Activated gamma-delta T cell treated with anti-CD3 and anti-CD28 coated beads, Interleukin-2, amount 50 U/mL, for 16 hours (primary cell): ENCODE measurements at regions not wholly inside any gene's neighbourhood (a gene's known extent, or its start where the extent isn't known, plus 50 kb on each side); places are given as distances from the start of the nearest gene placed in this dataset.
"Not testable (repeated sequence)": the region's sequence is repeated elsewhere in the genome, so short reads cannot be mapped to it uniquely, and the experiment has no call there.

ENCODE experiments used
- DNase-seq: peaks from one replicate; pipeline ENCODE4 v3.0.0-alpha.2; 2020; ENCODE audit warnings: low read depth

DNA sequence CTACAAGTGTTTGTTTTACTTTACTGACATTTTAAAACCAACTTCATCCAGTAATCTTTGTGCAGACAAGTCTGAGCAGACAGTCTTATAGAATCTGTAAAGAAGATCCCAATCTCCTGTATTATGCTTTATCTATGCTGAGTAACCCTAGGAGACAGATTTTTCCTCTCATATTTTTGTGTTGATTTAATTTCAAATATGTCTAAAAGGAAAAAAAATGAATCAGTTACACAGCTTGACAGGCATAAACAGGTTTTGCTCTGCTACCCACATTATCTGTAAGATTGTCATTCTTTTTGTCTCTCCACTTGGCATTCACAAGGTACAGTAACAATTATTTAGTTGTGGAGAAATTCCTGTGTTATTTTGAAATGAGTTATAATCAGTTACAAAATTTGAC lies 415.0 kb downstream of the NYAP2 start:
- DNase-seq, result no peak

DNA sequence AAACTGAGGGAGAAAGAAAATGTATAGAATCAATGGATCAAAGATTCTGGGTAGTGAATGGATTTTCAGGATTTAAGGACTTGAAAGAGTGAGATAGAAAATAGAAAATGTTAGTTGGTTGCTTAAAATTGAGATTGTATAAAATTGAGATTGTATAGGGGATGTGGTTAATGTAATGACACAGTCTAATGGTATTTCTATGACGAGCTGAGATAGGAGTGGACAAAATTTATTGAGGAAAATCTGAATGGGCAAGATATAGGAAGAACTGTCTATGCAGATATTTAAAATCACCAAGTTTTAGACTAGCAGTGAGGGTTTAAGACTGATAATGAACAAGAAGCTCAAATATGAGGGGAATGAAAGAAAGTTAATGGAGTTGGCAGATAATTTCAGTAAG lies 406.6 kb downstream of the NYAP2 start:
- no peak for DNase-seq

DNA sequence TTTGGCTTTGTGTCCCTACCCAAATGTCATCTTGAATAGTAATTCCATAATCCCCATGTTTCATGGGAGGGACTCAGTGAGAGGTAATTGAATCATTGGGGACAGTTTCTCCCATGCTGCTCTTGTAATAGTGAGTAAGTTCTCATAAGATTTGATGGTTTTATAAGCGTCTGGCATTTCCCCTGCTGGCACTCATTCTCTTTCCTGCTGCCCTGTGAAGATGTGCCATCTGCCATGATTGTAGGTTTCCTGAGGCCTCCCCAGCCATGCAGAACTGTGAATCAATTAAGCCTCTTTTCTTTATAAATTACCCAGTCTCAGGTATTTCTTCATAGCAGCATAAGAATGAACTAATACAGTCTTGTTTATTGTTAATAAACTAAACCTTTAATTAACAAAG lies 402.6 kb downstream of the NYAP2 start:
- DNase-seq, result not testable (repeated sequence)

DNA sequence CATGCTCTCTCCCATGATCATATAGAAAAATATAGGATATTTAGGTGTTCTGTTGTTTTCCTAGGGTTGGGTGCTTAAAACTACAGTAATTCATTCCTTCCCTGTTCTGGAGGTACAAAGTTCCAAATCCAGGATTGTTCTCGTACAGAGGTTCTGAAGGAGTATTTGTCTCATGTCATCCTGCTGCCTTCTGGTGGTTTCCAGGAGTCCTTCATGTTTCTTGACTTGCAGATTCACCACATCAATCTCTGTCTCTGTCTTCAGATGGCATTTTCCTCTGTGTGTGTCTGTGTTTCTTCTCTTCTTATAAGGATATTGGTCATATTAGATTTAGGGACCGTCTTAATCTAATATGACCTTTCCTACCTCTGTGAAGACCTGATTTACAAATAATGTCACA lies 397.9 kb downstream of the NYAP2 start:
- no peak for DNase-seq

DNA sequence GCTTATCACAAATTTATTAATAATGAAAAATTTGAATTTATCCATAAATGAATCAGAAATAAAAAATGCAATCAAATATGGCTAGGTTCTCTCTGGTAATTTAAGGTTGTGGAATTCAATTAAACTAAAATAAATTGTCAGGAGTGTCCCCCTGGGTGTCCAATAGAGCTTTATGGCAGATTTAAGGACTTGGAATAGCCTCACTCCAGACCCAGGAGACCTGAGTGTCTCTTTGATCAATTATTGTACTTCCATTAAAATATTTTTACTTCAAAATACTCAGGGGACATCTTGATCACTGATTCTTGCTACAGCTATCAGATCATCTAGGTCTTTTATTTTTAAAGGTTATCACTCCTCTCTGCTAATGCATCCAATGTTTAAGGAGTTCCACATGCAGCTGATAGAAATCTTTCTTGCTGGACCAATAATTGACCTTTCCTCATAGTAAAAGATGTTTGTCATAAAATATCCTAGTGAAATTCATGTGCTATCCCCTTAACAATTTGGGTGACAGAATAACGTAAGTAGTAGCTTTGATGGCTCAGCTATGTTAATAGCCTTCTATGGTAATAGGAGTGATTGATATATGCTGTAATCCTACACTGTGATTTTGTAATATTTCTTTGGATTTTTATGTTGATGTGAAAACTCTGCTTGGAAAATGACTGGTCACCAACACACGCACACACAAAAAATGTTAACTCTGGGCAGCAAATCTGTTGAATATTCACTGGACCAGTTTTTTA lies 395.3 kb downstream of the NYAP2 start:
- no peak for DNase-seq

DNA sequence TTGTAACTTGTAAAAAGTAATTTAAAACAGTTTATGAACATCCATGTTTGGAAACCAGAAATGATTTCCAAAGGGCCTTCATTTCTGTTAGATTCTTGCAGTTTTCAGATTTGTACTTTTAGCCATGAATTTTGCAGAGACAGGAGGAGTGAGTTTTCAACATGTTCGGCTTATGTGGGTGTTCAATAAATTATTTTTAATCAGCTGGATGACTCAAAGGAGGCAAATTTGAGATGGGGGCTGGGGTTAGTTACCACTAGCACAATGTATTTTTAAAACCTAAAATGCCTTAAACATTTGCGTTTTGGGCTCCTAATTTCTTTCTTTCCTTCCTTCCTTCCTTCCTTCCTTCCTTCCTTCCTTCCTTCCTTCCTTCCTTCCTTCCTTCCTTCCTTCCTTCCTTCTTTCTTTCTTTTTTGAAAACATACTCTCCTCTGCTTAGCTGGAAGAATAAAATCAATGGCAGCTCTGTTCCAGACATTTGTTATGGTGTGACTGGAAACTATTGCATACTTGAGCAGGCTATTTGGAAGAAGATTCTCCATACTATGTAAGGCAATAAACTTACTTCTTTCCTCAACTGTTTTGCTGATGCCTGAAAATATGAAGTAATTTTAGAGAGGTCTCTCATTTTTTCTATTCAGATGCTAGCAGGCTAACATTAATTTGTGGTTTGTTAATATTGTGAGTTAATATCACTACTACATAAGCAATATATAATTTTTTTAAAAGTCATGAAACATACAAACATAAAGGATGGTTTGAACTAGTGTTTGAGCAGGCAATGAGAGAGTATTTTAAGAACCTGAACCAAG lies 394.4 kb downstream of the NYAP2 start:
- no peak for DNase-seq

DNA sequence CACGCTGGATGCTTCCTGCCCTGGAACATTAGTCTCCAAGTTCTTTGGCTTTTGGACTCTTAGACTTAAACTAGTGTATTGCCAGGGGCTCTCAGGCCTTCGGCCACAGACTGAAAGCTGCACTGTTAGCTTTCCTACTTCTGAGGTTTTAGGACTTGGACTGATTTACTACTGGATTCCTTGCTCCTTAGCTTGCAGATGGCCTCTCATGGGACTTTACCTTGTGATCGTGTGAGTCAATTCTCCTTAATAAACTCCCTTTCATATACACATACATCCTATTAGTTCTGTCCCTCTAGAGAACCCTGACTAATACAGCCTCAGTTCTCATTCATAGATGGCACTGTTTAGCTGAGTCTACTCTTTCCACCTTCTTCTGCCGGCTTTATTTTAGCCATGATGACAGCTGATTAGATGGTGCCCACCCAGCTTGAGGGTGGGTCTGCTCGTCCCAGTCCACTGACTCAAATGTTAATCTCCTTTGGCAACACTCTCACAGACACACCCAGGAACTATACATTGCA lies 389.1 kb downstream of the NYAP2 start:
- no peak for DNase-seq

DNA sequence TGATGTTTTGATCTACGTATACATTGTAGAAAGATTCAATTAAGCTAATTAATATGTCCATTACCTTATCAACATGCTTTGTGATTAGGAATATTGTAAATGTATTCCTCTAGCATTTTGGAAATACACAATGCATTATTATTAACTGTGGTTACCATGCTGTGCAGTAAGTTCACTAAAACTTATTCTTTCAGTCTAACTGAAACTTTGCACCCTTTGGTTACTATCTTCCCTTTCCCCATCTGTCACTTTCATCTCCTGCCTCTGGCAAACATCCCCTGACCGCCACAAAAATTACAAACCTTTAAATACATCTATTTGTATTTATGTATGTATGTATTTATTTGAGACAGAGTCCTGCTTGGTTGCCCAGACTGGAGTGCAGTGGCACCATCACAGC lies 388.0 kb downstream of the NYAP2 start:
- no peak for DNase-seq

DNA sequence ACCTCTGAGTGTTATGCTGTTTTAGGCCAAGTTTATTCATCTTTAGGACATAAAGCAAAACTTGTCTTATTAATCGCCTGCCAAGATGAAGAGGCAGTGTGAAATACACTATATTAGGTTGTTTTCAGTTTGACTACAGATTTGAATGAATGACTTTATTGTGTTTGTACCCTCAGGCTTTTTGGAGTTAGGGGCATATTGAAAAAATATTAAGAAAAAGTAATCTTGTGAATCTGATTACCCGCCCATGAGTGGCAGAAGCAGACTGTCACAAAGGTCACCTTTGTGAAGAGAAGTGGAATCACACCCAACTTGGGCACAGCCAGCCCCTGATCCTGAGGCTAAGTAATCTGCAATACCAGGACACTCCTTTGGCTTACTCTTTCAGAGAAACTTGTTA lies 382.5 kb downstream of the NYAP2 start:
- no peak for DNase-seq

DNA sequence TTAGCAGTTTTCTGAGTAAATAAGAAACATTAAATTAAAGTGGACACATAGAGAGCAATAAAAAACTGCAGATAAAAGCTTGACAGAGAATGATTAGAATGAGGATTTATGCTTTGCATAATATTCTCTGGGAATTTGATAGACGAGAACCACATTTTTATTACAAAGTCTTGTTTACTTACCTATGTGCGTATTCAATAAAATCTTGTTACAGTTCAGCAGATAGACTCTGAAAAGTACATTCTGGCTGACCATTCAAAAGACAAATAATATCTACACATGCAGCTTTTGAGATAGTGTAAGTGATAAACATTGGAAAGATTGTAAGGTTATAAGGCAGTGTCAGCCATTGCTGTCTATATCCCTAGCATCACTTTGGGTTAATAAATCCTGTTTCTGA lies 381.6 kb downstream of the NYAP2 start:
- DNase-seq, result no peak

DNA sequence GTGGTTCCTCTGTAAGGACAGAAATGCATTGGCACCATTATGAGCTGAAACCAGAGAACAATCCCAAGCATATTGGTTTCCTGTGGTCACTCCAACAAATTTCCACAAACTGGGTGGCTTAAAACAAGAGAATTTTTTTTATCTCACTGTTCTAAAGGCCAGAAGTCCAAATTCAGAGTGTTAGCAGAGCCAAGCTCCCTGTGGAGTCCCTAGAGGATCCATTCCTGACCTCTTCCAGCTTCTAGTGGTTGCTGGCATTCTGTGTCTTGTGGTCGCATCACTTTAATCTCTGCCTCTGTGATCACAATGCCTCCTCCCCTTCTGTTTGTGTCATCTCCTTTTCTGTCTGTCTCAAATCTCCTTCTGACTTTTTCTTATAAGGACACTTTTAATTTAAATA lies 380.3 kb downstream of the NYAP2 start:
- no peak for DNase-seq

DNA sequence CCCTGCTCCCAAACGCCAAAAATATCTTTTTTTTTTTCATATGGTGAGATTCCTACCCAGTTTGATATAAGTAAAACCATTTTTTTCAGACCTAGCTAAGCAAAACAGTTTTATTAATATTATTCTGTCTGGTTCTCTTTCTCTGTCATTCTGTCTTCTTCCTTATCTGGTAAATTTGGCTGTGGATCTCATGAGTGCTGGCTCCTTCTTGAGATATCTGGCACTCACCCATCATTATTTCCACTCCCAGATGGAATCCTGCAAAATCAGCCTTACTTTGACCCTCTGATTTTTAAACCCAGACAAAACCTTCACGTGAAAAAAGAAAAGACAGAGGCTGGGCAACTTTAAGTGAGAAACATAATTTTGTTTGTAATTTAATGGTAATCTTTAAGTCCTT lies 373.6 kb downstream of the NYAP2 start:
- no peak for DNase-seq

DNA sequence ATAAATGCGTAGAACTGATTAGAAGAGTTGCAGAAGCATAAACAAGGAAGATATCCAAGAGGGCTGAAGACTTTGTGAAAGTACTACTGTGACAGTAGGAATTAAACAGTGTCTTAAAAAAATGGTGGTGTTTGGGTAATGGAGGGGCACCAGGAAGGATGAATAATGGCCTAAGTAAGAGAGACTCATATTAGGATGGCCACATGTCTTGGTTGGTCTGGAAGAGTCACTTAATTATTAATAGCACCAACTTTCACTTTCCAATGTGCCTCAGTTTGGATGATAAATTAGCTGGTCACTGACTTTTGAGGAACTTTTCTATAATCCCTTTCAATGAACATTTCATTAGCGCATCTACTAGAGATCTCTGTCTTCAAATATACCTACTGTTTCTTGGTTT lies 372.2 kb downstream of the NYAP2 start:
- no peak for DNase-seq

DNA sequence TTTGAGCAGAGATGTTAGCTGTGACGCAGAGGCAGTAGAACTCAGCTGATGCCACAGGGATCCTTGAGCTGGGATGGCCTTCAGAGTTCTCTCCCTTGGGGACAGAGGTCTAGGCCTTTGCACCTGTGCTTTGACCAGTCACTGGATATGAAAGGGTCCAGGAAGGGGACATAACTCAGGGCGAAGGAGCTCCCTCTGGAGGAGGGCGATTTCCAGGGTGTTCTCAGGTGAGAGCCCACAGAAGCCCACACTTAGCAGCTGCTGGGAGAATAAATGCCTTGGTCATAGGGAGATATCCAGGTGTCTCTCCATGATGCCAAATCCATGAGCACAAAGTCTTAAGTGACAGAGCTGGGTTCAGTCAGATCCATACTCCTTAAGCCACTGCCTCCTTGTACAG lies 369.2 kb downstream of the NYAP2 start:
- no peak for DNase-seq

DNA sequence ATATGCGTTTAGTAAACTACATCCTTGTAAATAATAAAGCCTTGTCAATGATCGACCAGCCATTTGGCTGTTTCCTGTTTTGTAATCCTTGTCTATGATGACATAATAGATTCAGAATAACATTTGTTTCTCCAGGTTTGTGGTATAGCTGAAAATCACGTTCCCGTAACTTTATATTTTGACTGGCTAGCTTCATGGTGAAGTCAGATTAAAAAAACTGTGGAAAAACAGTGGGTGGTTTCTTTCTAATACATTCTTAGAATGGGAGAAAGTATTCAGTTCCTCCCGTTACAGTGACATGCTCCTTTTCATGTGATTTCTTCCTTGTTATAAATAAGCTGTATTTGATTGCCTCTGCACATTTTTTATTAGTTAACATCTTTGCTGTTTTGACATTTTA lies 366.9 kb downstream of the NYAP2 start:
- no peak for DNase-seq

DNA sequence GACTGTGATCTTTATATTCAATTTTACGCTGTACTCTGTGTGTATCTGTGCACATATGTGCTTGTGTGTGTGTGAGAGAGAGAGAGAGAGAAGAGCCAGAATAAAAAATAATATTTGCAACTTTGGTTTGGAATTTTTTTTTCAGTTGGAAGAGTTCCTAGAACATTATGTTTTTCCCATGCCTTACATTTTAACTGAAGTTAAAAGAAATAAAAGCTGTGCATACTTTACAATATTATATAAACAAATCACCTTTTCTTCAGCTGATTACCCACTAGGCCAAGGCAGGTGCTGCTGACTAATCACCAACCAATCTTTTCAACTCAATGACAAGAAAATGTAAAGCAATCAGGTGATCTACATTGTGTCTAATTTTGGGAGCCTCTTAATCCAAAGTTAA lies 366.3 kb downstream of the NYAP2 start:
- DNase-seq, result no peak

DNA sequence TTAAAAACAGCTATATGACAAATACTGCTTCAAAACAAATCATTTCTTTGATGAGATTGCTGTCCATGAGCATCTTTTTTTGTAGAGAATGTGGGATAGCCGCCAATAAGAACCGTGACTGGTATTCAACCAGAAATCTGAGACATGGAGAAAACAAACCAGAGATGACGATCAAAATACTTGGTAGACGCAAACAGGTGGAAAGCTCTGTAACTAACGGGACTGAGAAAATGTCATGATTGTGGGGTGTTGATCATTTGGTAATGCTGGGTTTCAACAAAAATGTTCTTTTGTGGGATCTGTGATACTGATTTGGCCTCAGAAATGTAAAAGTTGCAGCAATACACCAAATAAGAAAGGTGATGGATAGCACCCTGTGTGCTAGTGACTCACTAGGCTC lies 364.8 kb downstream of the NYAP2 start:
- no peak for DNase-seq

DNA sequence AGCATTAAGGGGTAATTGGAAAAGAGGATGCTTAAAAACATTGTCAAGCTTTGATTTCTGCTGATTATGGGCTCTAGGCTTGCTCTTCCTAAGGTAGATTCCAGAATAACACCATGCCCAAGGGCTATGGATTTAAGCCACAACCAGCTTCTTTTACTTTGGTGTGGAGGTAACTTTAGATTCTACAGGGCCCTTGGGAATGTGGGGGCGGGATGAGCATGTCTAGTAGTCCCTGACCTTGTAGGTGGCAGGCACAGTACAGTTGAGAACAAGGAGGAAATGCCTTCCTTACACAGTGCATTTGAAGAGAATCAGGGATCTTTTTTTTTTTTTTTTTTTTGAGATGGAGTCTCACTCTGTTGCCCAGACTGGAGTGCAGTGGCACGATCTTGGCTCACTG lies 364.2 kb downstream of the NYAP2 start:
- no peak for DNase-seq

DNA sequence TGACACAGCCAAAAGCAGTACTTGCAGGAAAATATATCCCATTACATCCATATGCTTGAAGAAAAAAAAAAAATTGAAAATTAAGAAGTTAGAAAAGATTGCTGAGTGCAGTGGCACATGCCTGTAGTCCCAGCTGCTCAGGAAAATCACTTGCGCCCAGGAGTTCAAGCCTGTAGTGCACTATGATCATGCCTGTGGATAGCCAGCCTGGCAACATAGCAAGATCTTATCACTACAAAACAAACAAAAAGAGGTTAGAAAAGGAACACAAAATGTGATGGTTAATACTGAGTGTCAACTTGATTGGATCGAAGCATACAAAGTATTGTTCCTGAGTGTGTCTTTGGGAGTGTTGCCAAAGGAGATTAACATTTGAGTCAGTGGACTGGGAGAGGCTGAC lies 361.9 kb downstream of the NYAP2 start:
- no peak for DNase-seq

DNA sequence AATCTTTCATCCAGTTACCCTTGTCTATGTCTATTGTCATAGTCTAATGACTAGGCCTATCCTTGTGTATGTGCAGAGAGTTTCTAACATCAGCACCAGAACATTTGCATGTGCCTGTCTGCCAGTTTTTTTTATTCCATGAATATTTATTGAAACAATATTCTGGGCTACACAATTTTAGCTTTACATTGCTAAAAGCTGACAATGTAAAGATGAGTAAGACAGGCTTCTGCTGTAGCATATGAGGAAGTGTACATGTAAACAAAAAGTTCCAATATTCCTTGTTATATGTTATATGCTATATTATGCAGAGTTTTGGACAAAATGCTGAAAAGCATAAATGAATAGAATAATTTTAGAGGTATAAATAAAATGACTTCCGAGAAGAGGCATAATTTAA lies 357.7 kb downstream of the NYAP2 start:
- DNase-seq, result no peak

DNA sequence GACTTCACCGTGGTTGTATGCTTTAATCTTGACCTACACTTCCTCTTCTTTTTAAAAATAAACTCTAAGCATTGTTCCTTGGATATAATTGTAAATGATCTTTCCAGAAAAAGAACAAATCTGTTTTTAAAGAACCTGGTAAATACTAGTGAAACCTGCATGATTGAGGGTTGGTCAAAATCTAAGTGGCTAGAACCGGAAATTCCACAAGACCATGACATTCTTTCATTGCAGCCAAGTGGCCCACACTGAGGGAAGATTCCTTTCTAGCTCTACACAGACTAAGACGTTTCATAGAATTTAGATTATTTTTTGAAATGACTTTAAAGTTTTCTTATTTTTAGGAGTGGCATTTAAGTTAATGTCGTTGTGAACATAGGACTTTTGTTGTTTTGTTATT lies 356.7 kb downstream of the NYAP2 start:
- DNase-seq, result no peak

DNA sequence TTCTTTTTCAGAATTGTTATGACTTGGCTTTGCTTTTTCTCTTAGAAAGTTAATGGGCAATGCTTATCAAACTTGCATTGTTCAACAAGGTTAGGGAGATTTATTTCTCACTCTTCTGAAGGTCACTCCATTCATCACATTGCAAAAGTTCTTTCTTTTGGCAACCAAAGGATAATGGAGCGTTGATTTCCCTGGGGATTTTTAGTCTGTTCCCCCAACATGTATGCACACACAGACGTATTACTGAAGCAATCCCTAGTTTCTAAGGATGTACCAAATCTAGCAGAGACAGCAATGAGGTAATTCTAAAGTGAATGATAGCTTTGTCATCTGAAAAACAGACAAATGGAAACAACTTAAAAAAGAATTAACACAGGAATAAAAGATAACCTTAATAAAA lies 349.1 kb downstream of the NYAP2 start:
- DNase-seq, result no peak

DNA sequence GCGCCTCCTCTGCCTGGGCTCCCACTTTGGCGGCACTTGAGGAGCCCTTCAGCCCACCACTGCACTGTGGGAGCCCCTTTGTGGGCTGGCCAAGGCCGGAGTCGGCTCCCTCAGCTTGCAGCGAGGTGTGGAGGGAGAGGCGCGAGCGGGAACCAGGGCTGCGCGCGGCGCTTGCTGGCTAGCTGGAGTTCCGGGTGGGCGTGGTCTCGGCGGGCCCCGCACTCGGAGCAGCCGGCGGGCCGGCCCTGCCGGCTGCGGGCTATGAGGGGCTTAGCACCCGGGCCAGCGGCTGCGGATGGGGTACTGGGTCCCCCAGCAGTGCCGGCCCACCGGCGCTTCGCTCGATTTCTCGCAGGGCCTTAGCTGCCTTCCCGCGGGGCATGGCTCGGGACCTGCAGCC lies 344.5 kb downstream of the NYAP2 start:
- not testable (repeated sequence) for DNase-seq

DNA sequence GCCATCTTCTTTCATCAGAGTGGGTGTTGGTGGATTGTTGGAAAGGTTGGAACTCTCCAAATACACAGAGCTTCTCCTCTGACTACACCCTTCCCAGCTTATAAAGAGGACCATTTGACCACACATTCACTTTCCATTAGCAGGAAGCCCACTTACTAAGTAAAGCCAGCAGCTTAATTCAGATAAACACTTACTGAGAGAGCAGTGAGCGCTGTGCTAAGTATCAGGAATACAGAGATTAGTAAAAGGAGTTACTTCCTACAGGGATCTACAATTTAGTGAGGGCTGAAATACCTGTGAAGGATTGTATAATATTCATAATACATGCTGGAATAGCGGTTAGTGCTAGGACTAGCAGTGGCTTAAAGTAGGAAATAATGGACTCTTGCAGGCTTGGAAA lies 343.0 kb downstream of the NYAP2 start:
- no peak for DNase-seq
